ENCODE measurements at regions not wholly inside any gene's neighbourhood (a gene's known extent, or its start where the extent isn't known, plus 50 kb on each side); places are given as distances from the start of the nearest gene placed in this dataset.

DNA sequence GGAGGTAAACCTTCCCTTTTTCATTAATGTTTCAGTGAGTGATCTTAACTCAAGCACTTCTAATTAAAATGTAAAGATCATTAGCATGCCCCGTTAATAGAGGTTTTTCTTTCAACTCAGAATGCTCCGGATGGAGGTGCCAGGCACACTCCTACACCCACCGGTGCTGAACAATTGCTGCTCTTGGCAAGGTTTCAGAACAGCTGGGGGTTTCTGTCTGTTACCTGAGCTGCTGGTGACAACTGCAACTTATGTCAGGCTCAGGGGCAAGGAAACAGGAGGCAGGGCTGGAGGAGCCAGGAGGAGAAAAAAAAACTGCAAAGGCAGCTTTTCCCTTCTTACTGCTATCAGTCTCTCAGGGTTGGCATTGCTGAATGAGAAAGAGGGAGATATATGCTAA is 250.1 kb downstream of the DIPK2A start:
- no peak for TF ChIP-seq POU2F2 (IDR thresholded peaks at IDR 0.05; ENCODE audit: low read depth, low read length)
- no peak for TF ChIP-seq TAF1 (IDR thresholded peaks at IDR 0.05; ENCODE audit: low read depth, low read length)
- no peak for TF ChIP-seq SPI1 (IDR thresholded peaks at IDR 0.05; ENCODE audit: low read depth, low read length)
- TF ChIP-seq PAX5 (IDR thresholded peaks at IDR 0.05; ENCODE audit: insufficient read depth, low read length, severe bottlenecking), result no peak
- no peak for TF ChIP-seq POLR2A (IDR thresholded peaks at IDR 0.05; ENCODE audit: low read depth, low read length)
- TF ChIP-seq POLR2AphosphoS5 (IDR thresholded peaks at IDR 0.05; ENCODE audit: low read depth, low read length), result no peak
- FAIRE-seq, result no peak
- DNase-seq (ENCODE audit: insufficient read length, low spot score), result no peak

DNA sequence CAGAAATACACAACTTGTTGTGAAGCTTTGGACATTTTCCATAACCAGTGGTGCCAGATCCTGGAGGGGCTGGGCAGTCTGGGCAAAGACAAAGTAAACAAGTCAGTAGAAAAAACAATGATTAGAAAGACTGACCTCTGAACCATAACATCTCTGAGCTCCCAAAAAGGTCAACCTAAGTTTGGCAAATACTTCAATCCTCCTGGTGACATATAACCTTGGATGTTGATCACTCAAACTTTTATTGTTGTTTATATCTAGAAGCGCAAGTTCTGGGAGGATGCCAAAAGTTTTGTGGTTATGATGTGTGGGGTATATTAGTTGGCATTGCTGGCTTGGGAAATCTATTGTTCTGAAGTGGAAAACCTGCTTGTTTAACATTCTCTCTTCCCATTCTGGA is 257.7 kb downstream of the DIPK2A start:
- DNase-seq (ENCODE audit: insufficient read length, low spot score), result no peak
- FAIRE-seq, result peak; percentile 26
- TF ChIP-seq POLR2A (IDR thresholded peaks at IDR 0.05; ENCODE audit: low read depth, low read length) (no peak), TAF1 (IDR thresholded peaks at IDR 0.05; ENCODE audit: low read depth, low read length) (no peak), POLR2AphosphoS5 (IDR thresholded peaks at IDR 0.05; ENCODE audit: low read depth, low read length) (no peak), PAX5 (IDR thresholded peaks at IDR 0.05; ENCODE audit: insufficient read depth, low read length, severe bottlenecking) (no peak), SPI1 (IDR thresholded peaks at IDR 0.05; ENCODE audit: low read depth, low read length) (no peak), POU2F2 (IDR thresholded peaks at IDR 0.05; ENCODE audit: low read depth, low read length) (no peak)

DNA sequence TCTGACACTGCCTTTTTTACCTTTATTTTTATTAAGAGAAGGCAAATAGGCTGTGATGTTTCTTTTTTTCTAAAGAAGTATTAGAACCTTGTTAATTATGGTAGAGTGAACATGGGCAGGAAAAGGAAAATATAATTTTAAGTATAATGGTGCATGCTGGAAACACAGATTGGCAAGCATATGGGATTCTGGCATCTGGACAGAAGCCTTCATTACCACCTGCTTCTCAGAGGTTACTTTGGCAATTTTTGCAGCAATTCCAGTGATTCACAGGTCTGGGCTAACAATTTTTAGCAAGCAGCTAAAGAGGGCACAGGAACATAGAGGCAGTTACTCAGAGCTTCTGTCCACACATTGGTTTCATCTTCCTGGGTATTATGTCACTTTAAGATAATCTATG is 258.3 kb downstream of the DIPK2A start:
- FAIRE-seq, result no peak

DNA sequence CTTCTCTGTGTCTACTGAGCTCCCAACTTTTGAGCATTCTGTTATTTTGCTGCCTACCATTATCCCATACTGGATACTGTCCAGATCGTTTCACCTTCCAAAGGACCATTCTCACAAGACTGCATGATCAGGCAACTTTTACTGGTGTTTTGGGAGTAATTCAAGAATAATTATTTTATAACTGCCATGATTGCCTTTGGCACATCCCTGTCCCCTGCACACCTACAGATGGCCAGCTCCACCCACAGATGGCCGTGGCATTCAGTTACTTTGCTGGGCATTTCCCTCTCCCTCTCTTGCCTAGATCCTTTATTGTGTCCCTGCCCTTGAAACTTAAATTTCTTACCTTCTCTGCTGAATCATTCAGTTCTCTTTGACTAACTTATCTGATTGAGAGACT is 263.9 kb downstream of the DIPK2A start:
- FAIRE-seq (no peak), DNase-seq (ENCODE audit: insufficient read length, low spot score) (no peak)
- no peak for TF ChIP-seq POU2F2 (IDR thresholded peaks at IDR 0.05; ENCODE audit: low read depth, low read length)

More for the DNA sequence above, 258.3 kb downstream of the DIPK2A start:
- TF ChIP-seq TAF1 (IDR thresholded peaks at IDR 0.05; ENCODE audit: low read depth, low read length), result no peak
- TF ChIP-seq PAX5 (IDR thresholded peaks at IDR 0.05; ENCODE audit: insufficient read depth, low read length, severe bottlenecking), result no peak
- no peak for TF ChIP-seq POLR2A (IDR thresholded peaks at IDR 0.05; ENCODE audit: low read depth, low read length)
- no peak for TF ChIP-seq POU2F2 (IDR thresholded peaks at IDR 0.05; ENCODE audit: low read depth, low read length)
- TF ChIP-seq SPI1 (IDR thresholded peaks at IDR 0.05; ENCODE audit: low read depth, low read length), result no peak
- no peak for TF ChIP-seq POLR2AphosphoS5 (IDR thresholded peaks at IDR 0.05; ENCODE audit: low read depth, low read length)
- no peak for DNase-seq (ENCODE audit: insufficient read length, low spot score)

DNA sequence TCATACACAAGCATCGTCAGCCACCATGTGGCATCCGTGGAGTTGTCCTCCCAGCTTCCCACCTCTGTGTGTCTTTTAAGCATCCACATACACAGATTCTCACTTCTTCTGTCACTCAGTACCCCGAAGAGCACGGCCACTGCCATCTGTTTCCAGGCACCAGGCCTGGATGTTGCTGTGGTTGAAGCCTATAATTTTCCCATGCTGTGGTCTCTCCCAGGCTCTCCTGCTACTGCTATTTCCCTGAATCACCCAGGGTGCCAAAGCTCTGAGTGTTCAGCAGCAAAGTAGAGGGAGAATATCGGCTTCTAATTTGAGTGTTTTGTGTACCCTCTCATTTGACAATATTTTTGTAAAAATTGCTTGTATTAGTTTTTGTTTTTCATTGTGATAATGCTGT is 265.7 kb downstream of the DIPK2A start:
- DNase-seq (ENCODE audit: insufficient read length, low spot score), result no peak
- FAIRE-seq, result no peak
- no peak for TF ChIP-seq PAX5 (IDR thresholded peaks at IDR 0.05; ENCODE audit: insufficient read depth, low read length, severe bottlenecking)
- TF ChIP-seq SPI1 (IDR thresholded peaks at IDR 0.05; ENCODE audit: low read depth, low read length), result no peak
- TF ChIP-seq POLR2A (IDR thresholded peaks at IDR 0.05; ENCODE audit: low read depth, low read length), result no peak
- TF ChIP-seq POLR2AphosphoS5 (IDR thresholded peaks at IDR 0.05; ENCODE audit: low read depth, low read length), result no peak

DNA sequence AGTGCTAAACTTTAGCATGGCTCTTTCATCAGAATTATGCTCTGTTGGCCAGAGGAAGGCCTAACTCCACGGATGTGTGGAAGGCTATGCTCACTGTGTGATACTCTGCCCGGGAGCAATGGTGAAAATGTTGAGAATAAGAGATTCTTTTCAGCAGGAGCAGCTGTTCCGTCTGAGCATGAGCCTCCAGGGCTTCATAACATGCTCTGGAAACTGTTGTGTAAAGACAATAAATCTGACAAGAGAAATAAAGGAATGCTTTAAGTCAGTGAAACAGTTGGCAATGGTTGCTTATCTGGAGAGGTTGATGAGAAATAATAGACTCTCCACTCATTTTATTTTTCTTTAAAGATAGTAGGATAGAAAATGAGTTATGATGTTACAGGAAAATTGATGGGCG is 269.8 kb downstream of the DIPK2A start:
- FAIRE-seq, result no peak
- TF ChIP-seq SPI1 (IDR thresholded peaks at IDR 0.05; ENCODE audit: low read depth, low read length), result no peak
- no peak for TF ChIP-seq PAX5 (IDR thresholded peaks at IDR 0.05; ENCODE audit: insufficient read depth, low read length, severe bottlenecking)
- TF ChIP-seq POLR2A (IDR thresholded peaks at IDR 0.05; ENCODE audit: low read depth, low read length), result no peak
- TF ChIP-seq TAF1 (IDR thresholded peaks at IDR 0.05; ENCODE audit: low read depth, low read length), result no peak
- no peak for DNase-seq (ENCODE audit: insufficient read length, low spot score)

DNA sequence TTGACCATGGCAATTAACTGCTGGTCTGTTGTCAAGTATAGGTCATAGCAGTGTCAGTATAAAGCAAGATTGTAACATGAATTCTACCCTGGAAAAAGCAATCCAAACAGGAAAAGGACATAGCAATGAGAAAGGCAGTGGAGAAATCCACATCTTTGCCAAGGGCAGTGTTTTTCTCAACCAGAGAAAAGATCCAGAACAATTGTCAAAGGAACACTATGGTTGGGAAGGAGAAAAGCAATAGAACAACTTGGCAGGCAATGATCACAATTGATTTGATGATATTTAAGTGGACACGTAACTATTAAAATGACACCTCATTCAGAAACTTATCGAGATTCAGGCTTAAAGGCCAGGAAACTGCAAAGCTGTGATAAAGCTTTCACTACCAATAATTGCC is 271.1 kb downstream of the DIPK2A start:
- no peak for TF ChIP-seq POLR2AphosphoS5 (IDR thresholded peaks at IDR 0.05; ENCODE audit: low read depth, low read length)
- TF ChIP-seq TAF1 (IDR thresholded peaks at IDR 0.05; ENCODE audit: low read depth, low read length), result no peak
- no peak for TF ChIP-seq PAX5 (IDR thresholded peaks at IDR 0.05; ENCODE audit: insufficient read depth, low read length, severe bottlenecking)
- no peak for TF ChIP-seq SPI1 (IDR thresholded peaks at IDR 0.05; ENCODE audit: low read depth, low read length)
- no peak for TF ChIP-seq POLR2A (IDR thresholded peaks at IDR 0.05; ENCODE audit: low read depth, low read length)
- no peak for TF ChIP-seq POU2F2 (IDR thresholded peaks at IDR 0.05; ENCODE audit: low read depth, low read length)
- no peak for DNase-seq (ENCODE audit: insufficient read length, low spot score)
- no peak for FAIRE-seq

DNA sequence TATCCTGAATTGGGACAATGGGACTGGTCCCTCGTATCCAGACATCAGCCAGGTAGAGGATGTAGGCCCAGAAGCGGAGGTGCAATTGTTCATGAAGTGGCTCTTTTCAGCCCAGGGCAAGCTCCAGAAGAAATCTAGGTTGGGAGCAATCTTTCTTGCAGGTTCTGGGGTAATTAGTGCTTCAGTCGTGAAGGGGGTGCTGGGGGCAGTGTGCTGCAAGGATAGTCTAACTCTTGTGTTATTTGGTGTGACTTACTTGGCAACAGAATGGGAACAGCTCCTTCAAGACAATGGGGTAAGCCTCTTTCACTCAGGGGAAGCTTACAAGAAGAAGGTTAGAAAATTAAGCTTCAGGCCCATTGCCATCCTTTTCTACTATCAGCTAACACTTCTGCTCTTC is 273.0 kb downstream of the DIPK2A start:
- TF ChIP-seq SPI1 (IDR thresholded peaks at IDR 0.05; ENCODE audit: low read depth, low read length), result no peak
- no peak for TF ChIP-seq POLR2AphosphoS5 (IDR thresholded peaks at IDR 0.05; ENCODE audit: low read depth, low read length)
- no peak for TF ChIP-seq POLR2A (IDR thresholded peaks at IDR 0.05; ENCODE audit: low read depth, low read length)
- no peak for TF ChIP-seq POU2F2 (IDR thresholded peaks at IDR 0.05; ENCODE audit: low read depth, low read length)
- TF ChIP-seq TAF1 (IDR thresholded peaks at IDR 0.05; ENCODE audit: low read depth, low read length), result no peak
- no peak for TF ChIP-seq PAX5 (IDR thresholded peaks at IDR 0.05; ENCODE audit: insufficient read depth, low read length, severe bottlenecking)
- FAIRE-seq, result no peak
- no peak for DNase-seq (ENCODE audit: insufficient read length, low spot score)

DNA sequence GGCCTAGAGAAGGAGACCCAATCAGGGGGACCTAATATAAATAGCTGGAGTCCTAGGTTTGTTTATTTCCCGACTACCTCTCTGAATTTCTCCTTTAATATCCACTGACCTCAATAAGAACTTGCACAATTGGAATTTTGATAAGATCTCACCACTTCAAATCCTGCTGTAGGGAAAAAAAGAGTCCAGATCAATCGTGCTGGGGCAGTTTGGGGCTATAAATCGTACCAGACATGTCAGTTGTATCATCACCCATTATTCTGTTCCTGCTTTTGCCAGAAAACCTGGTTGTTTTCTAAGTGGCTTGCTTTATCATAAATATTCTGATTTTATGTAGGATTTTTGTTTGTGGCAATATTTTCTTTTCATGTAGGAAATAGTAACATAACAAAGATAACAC is 281.3 kb downstream of the DIPK2A start:
- TF ChIP-seq POU2F2 (IDR thresholded peaks at IDR 0.05; ENCODE audit: low read depth, low read length) (no peak), POLR2A (IDR thresholded peaks at IDR 0.05; ENCODE audit: low read depth, low read length) (no peak), PAX5 (IDR thresholded peaks at IDR 0.05; ENCODE audit: insufficient read depth, low read length, severe bottlenecking) (no peak), POLR2AphosphoS5 (IDR thresholded peaks at IDR 0.05; ENCODE audit: low read depth, low read length) (no peak), SPI1 (IDR thresholded peaks at IDR 0.05; ENCODE audit: low read depth, low read length) (no peak), TAF1 (IDR thresholded peaks at IDR 0.05; ENCODE audit: low read depth, low read length) (no peak)
- DNase-seq (ENCODE audit: insufficient read length, low spot score), result no peak
- FAIRE-seq, result no peak

DNA sequence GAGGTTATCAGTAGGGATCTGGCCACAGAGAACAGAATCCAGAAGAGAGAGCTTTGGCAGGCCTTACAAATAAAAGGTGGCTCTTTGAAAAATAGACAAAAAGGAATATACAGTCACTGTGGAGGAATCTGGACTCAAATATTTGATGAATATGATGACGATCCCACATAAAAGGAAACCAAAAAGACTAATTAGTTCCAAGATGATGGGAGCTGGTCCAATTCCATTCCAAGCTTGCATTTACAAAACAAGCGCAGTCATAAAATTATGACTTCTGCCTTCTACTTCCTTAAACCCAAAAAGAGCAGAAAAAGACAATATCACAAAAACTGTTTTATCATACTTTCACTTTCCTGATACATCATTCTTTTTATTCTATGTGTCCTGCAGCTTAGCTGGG is 285.8 kb downstream of the DIPK2A start:
- DNase-seq (ENCODE audit: insufficient read length, low spot score), result no peak
- TF ChIP-seq POLR2AphosphoS5 (IDR thresholded peaks at IDR 0.05; ENCODE audit: low read depth, low read length), result no peak
- no peak for TF ChIP-seq POU2F2 (IDR thresholded peaks at IDR 0.05; ENCODE audit: low read depth, low read length)
- no peak for TF ChIP-seq TAF1 (IDR thresholded peaks at IDR 0.05; ENCODE audit: low read depth, low read length)
- TF ChIP-seq SPI1 (IDR thresholded peaks at IDR 0.05; ENCODE audit: low read depth, low read length), result no peak
- TF ChIP-seq POLR2A (IDR thresholded peaks at IDR 0.05; ENCODE audit: low read depth, low read length), result no peak
- TF ChIP-seq PAX5 (IDR thresholded peaks at IDR 0.05; ENCODE audit: insufficient read depth, low read length, severe bottlenecking), result no peak
- no peak for FAIRE-seq

All from GM12891 (cell line).